DND-41 (cell line): ENCODE measurements at regions not wholly inside any gene's neighbourhood (a gene's known extent, or its start where the extent isn't known, plus 50 kb on each side); places are given as distances from the start of the nearest gene placed in this dataset.

Source experiments
- EZH2 ChIP-seq: IDR thresholded peaks from 3 replicates; pipeline ENCODE4 v1.6.1; 2012; ENCODE audit warnings: borderline replicate concordance, low read depth, mild to moderate bottlenecking, moderate library complexity, low read length, inconsistent platforms; ENCODE audit not compliant: severe bottlenecking
- TF ChIP-seq, protein P1 (sequence below): IDR thresholded peaks from 2 replicates; pipeline ENCODE4 v1.5.1; 2012; ENCODE audit warnings: borderline replicate concordance, low read length, moderate library complexity, mild to moderate bottlenecking; ENCODE audit not compliant: poor library complexity, severe bottlenecking; ENCODE audit errors: extremely low read depth

GRCh38 chr15:26191193-26191592 lies 328.1 kb upstream of the ATP10A start:
- TF ChIP-seq, protein P1, sequence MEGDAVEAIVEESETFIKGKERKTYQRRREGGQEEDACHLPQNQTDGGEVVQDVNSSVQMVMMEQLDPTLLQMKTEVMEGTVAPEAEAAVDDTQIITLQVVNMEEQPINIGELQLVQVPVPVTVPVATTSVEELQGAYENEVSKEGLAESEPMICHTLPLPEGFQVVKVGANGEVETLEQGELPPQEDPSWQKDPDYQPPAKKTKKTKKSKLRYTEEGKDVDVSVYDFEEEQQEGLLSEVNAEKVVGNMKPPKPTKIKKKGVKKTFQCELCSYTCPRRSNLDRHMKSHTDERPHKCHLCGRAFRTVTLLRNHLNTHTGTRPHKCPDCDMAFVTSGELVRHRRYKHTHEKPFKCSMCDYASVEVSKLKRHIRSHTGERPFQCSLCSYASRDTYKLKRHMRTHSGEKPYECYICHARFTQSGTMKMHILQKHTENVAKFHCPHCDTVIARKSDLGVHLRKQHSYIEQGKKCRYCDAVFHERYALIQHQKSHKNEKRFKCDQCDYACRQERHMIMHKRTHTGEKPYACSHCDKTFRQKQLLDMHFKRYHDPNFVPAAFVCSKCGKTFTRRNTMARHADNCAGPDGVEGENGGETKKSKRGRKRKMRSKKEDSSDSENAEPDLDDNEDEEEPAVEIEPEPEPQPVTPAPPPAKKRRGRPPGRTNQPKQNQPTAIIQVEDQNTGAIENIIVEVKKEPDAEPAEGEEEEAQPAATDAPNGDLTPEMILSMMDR = no peak
- no peak for TF ChIP-seq EZH2
